ENCODE measurements at regions not wholly inside any gene's neighbourhood (a gene's known extent, or its start where the extent isn't known, plus 50 kb on each side); places are given as distances from the start of the nearest gene placed in this dataset.
"Not testable (repeated sequence)": the region's sequence is repeated elsewhere in the genome, so short reads cannot be mapped to it uniquely, and the experiment has no call there.

- TF ChIP-seq POLR2A (IDR thresholded peaks at IDR 0.05) (no peak), CTCF (IDR thresholded peaks at IDR 0.05) (no peak)
- Histone ChIP-seq H3K36me3 (no peaks in the 10 kb centered on the region), H3K4me1 (no peaks in the 10 kb centered on the region), H3K9me3 (no peaks in the 10 kb centered on the region), H3K27ac (no peak overlapping the region), H3K4me3 (replicated peaks in 1 of 3) (no peak overlapping the region), H3K27me3 (no peaks in the 10 kb centered on the region)
- no peak for DNase-seq
- intact Hi-C loops (cut with DNase I) = no loop called here
- WGBS, 2 donors = 93 to 96% methylated on average over 5 of the region's 5 CpGs
These were observed 212.1 kb downstream of the CDRT15L2 start for GRCh38 chr17:20791626-20792025.

- H3K4me1 ChIP-seq; DNase-seq; H3K4me3 ChIP-seq (replicated peaks in 1 of 3); H3K9me3 ChIP-seq; H3K27me3 ChIP-seq; H3K27ac ChIP-seq; H3K36me3 ChIP-seq; intact Hi-C loops (cut with DNase I): not testable (repeated sequence)
- 75 to 81% methylated on average over 6 of the region's 6 CpGs for WGBS, 2 donors
These were observed 215.0 kb downstream of the CDRT15L2 start for GRCh38 chr17:20794532-20794931.

DNA sequence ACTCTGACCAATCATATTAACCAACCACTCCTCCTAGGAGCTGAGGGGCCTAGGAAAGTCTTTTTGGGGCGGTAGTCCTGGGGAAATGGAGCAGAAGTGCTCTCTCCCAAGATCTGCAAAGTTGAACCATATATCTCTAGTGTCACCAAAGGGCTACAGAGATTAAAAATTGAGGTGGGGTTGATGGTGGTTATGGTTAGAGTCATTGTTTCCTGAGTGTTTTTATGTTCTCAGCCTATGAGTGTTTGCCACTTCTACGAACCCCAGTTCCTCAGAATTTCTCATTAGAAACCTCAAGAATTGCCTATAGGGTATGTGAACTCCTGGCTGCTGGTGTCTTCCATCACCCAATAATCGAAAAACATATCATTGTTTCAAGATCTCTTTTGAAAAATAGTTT, 217.8 kb downstream of the CDRT15L2 start:
- Histone ChIP-seq H3K4me3 (replicated peaks in 1 of 3) (no peak overlapping the region), H3K27me3 (no peaks in the 10 kb centered on the region), H3K36me3 (no peaks in the 10 kb centered on the region), H3K27ac (no peak overlapping the region), H3K4me1 (no peaks in the 10 kb centered on the region), H3K9me3 (no peaks in the 10 kb centered on the region)
- no peak for TF ChIP-seq CTCF (IDR thresholded peaks at IDR 0.05)
- TF ChIP-seq POLR2A (IDR thresholded peaks at IDR 0.05) = no peak
- intact Hi-C loops (cut with DNase I) = no loop called here
- WGBS, 2 donors = 85 to 92% methylated on average over 3 of the region's 3 CpGs
- no peak for DNase-seq

- no peak for DNase-seq
- intact Hi-C loops (cut with DNase I) = no loop called here
- Histone ChIP-seq H3K4me1 (no peaks in the 10 kb centered on the region), H3K9me3 (no peaks in the 10 kb centered on the region), H3K27me3 (no peaks in the 10 kb centered on the region), H3K36me3 (no peaks in the 10 kb centered on the region), H3K4me3 (replicated peaks in 1 of 3) (no peak overlapping the region), H3K27ac (no peak overlapping the region)
- 76 to 77% methylated on average over 2 of the region's 2 CpGs for WGBS, 2 donors
- no peak for TF ChIP-seq POLR2A (IDR thresholded peaks at IDR 0.05)
- TF ChIP-seq CTCF (IDR thresholded peaks at IDR 0.05) = no peak
These were observed 220.6 kb downstream of the CDRT15L2 start for GRCh38 chr17:20800146-20800545.

GRCh38 chr17:20805751-20806150, 226.2 kb downstream of the CDRT15L2 start:
- no peak overlapping the region for H3K4me3 ChIP-seq (replicated peaks in 1 of 3)
- no peak for DNase-seq
- H3K9me3 ChIP-seq = no peaks in the 10 kb centered on the region
- 78 to 79% methylated on average over 3 of the region's 3 CpGs for WGBS, 2 donors
- no peaks in the 10 kb centered on the region for H3K4me1 ChIP-seq
- no peaks in the 10 kb centered on the region for H3K27me3 ChIP-seq
- H3K27ac ChIP-seq = no peak overlapping the region
- intact Hi-C loops (cut with DNase I) = no loop called here
- H3K36me3 ChIP-seq = no peaks in the 10 kb centered on the region
- TF ChIP-seq CTCF (IDR thresholded peaks at IDR 0.05) (no peak), POLR2A (IDR thresholded peaks at IDR 0.05) (no peak)

DNA sequence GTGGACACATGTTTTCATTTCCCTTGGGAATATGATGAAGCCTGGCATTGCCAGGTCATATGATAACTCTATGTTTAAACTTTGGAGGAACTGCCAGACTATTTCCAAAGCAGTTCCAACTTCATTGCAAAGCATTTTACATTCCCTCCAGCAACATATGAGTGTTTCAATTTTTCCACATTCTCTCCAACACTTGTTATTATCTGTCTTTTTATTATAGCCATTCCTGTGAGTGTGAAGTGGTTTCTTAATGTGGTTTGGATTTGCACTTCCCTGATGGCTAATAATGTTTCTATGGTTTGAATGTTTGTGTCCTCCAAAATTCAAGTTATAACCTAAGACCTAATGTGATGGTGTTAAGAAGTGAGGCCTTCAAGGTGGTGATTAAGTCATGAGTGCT, 228.0 kb downstream of the CDRT15L2 start:
- not testable (repeated sequence) for H3K27ac ChIP-seq, H3K27me3 ChIP-seq

GRCh38 chr17:20815410-20815809, 227.4 kb downstream of the USP22 start:
- H3K9me3 ChIP-seq; H3K27me3 ChIP-seq; H3K4me1 ChIP-seq; H3K27ac ChIP-seq; DNase-seq; intact Hi-C loops (cut with DNase I); H3K36me3 ChIP-seq; H3K4me3 ChIP-seq (replicated peaks in 1 of 3): not testable (repeated sequence)
- WGBS, 2 donors = 92 to 93% methylated on average over 5 of the region's 5 CpGs

More for the DNA sequence above, 228.0 kb downstream of the CDRT15L2 start:
- H3K9me3 ChIP-seq; H3K4me3 ChIP-seq (replicated peaks in 1 of 3); H3K36me3 ChIP-seq; intact Hi-C loops (cut with DNase I); DNase-seq; H3K4me1 ChIP-seq: not testable (repeated sequence)
